ENCODE measurements at regions not wholly inside any gene's neighbourhood (a gene's known extent, or its start where the extent isn't known, plus 50 kb on each side); places are given as distances from the start of the nearest gene placed in this dataset.
"Not testable (repeated sequence)": the region's sequence is repeated elsewhere in the genome, so short reads cannot be mapped to it uniquely, and the experiment has no call there.

- H3K27ac Mint-ChIP-seq, H3K36me3 Mint-ChIP-seq, H3K4me1 Mint-ChIP-seq, H3K9me3 Mint-ChIP-seq, H3K4me3 Mint-ChIP-seq, DNase-seq: not testable (repeated sequence)
- peaks cover 14% of the 10 kb centered on the region for H3K27me3 Mint-ChIP-seq
Observed at GRCh38 chr6:147651-148050, 144.6 kb upstream of the DUSP22 start.

- not testable (repeated sequence) for H3K27ac Mint-ChIP-seq, H3K36me3 Mint-ChIP-seq, H3K4me1 Mint-ChIP-seq, H3K4me3 Mint-ChIP-seq, H3K9me3 Mint-ChIP-seq
- DNase-seq: peak; percentile 94
- peaks cover 20% of the 10 kb centered on the region for H3K27me3 Mint-ChIP-seq
Observed at GRCh38 chr6:148051-148984, 144.0 kb upstream of the DUSP22 start.

GRCh38 chr6:150147-150546 lies 142.1 kb upstream of the DUSP22 start:
- H3K4me3 Mint-ChIP-seq, H3K9me3 Mint-ChIP-seq, H3K4me1 Mint-ChIP-seq, H3K36me3 Mint-ChIP-seq, H3K27ac Mint-ChIP-seq, DNase-seq: not testable (repeated sequence)
- peaks cover 31% of the 10 kb centered on the region for H3K27me3 Mint-ChIP-seq

GRCh38 chr6:152436-152835 lies 139.9 kb upstream of the DUSP22 start:
- not testable (repeated sequence) for H3K27ac Mint-ChIP-seq, H3K9me3 Mint-ChIP-seq, H3K36me3 Mint-ChIP-seq, H3K4me3 Mint-ChIP-seq, DNase-seq
- Mint-ChIP-seq H3K27me3 (peaks cover 47% of the 10 kb centered on the region), H3K4me1 (peaks cover 16% of the 10 kb centered on the region)

GRCh38 chr6:153026-153425 lies 139.3 kb upstream of the DUSP22 start:
- H3K27ac Mint-ChIP-seq, DNase-seq, H3K36me3 Mint-ChIP-seq, H3K4me3 Mint-ChIP-seq, H3K9me3 Mint-ChIP-seq: not testable (repeated sequence)
- peaks cover 16% of the 10 kb centered on the region for H3K4me1 Mint-ChIP-seq
- peaks cover 47% of the 10 kb centered on the region for H3K27me3 Mint-ChIP-seq

GRCh38 chr6:153867-154266 lies 138.4 kb upstream of the DUSP22 start:
- not testable (repeated sequence) for H3K27ac Mint-ChIP-seq, H3K36me3 Mint-ChIP-seq, DNase-seq, H3K4me3 Mint-ChIP-seq, H3K9me3 Mint-ChIP-seq
- H3K4me1 Mint-ChIP-seq: peaks cover 16% of the 10 kb centered on the region
- H3K27me3 Mint-ChIP-seq: peaks cover 54% of the 10 kb centered on the region

- peaks cover 56% of the 10 kb centered on the region for H3K27me3 Mint-ChIP-seq
- not testable (repeated sequence) for H3K4me3 Mint-ChIP-seq, H3K27ac Mint-ChIP-seq, H3K36me3 Mint-ChIP-seq, DNase-seq, H3K9me3 Mint-ChIP-seq
- peaks cover 16% of the 10 kb centered on the region for H3K4me1 Mint-ChIP-seq
Observed at GRCh38 chr6:154321-155092, 137.8 kb upstream of the DUSP22 start.

- H3K9me3 Mint-ChIP-seq: no peaks in the 10 kb centered on the region
- DNase-seq: no peak
- no peak overlapping the region for H3K4me3 Mint-ChIP-seq
- no peak overlapping the region for H3K27ac Mint-ChIP-seq
- H3K36me3 Mint-ChIP-seq: no peaks in the 10 kb centered on the region
- H3K27me3 Mint-ChIP-seq: peaks cover 62% of the 10 kb centered on the region
- H3K4me1 Mint-ChIP-seq: peaks cover 16% of the 10 kb centered on the region
Observed at GRCh38 chr6:156010-156409, 136.3 kb upstream of the DUSP22 start.

- not testable (repeated sequence) for H3K9me3 Mint-ChIP-seq, H3K27ac Mint-ChIP-seq, H3K4me3 Mint-ChIP-seq, DNase-seq, H3K36me3 Mint-ChIP-seq
- H3K4me1 Mint-ChIP-seq: peaks cover 15% of the 10 kb centered on the region
- peaks cover 62% of the 10 kb centered on the region for H3K27me3 Mint-ChIP-seq
Observed at GRCh38 chr6:156441-157140, 135.7 kb upstream of the DUSP22 start.

- Mint-ChIP-seq H3K27me3 (peaks cover 57% of the 10 kb centered on the region), H3K4me1 (peaks cover 13% of the 10 kb centered on the region)
- not testable (repeated sequence) for H3K27ac Mint-ChIP-seq, H3K4me3 Mint-ChIP-seq, H3K36me3 Mint-ChIP-seq, DNase-seq, H3K9me3 Mint-ChIP-seq
Observed at GRCh38 chr6:157176-157575, 135.1 kb upstream of the DUSP22 start.

GRCh38 chr6:161657-162056 lies 130.6 kb upstream of the DUSP22 start:
- not testable (repeated sequence) for H3K4me1 Mint-ChIP-seq, DNase-seq, H3K36me3 Mint-ChIP-seq, H3K9me3 Mint-ChIP-seq, H3K4me3 Mint-ChIP-seq, H3K27ac Mint-ChIP-seq
- H3K27me3 Mint-ChIP-seq: peaks cover 26% of the 10 kb centered on the region

GRCh38 chr6:164720-165119 lies 127.6 kb upstream of the DUSP22 start:
- no peaks in the 10 kb centered on the region for H3K36me3 Mint-ChIP-seq
- H3K27ac Mint-ChIP-seq: no peak overlapping the region
- H3K27me3 Mint-ChIP-seq: peaks cover 11% of the 10 kb centered on the region

GRCh38 chr6:165263-165662 lies 127.0 kb upstream of the DUSP22 start:
- H3K27me3 Mint-ChIP-seq: peaks cover 11% of the 10 kb centered on the region

More at GRCh38 chr6:164720-165119, 127.6 kb upstream of the DUSP22 start:
- no peaks in the 10 kb centered on the region for H3K9me3 Mint-ChIP-seq
- DNase-seq: no peak
- H3K4me3 Mint-ChIP-seq: no peak overlapping the region
- no peaks in the 10 kb centered on the region for H3K4me1 Mint-ChIP-seq

GRCh38 chr6:165906-166305 lies 126.4 kb upstream of the DUSP22 start:
- Mint-ChIP-seq H3K9me3 (no peaks in the 10 kb centered on the region), H3K36me3 (no peaks in the 10 kb centered on the region), H3K4me3 (no peak overlapping the region), H3K27ac (no peak overlapping the region), H3K4me1 (no peaks in the 10 kb centered on the region), H3K27me3 (peaks cover 8% of the 10 kb centered on the region)
- no peak for DNase-seq

More at GRCh38 chr6:165263-165662, 127.0 kb upstream of the DUSP22 start:
- Mint-ChIP-seq H3K9me3 (no peaks in the 10 kb centered on the region), H3K27ac (no peak overlapping the region), H3K36me3 (no peaks in the 10 kb centered on the region), H3K4me3 (no peak overlapping the region), H3K4me1 (no peaks in the 10 kb centered on the region)
- no peak for DNase-seq

- no peaks in the 10 kb centered on the region for H3K36me3 Mint-ChIP-seq
- peaks cover 5% of the 10 kb centered on the region for H3K27me3 Mint-ChIP-seq
- H3K9me3 Mint-ChIP-seq: peaks cover 6% of the 10 kb centered on the region
- no peak for DNase-seq
- no peak overlapping the region for H3K27ac Mint-ChIP-seq
- no peaks in the 10 kb centered on the region for H3K4me1 Mint-ChIP-seq
- H3K4me3 Mint-ChIP-seq: no peak overlapping the region
Observed at GRCh38 chr6:168865-169455, 123.3 kb upstream of the DUSP22 start.
